WTC11 (cell line): ENCODE measurements at regions not wholly inside any gene's neighbourhood (a gene's known extent, or its start where the extent isn't known, plus 50 kb on each side); places are given as distances from the start of the nearest gene placed in this dataset.
A peak's percentile ranks its signal among the peaks of the same experiment; 100 is the strongest.
"Not testable (repeated sequence)": the region's sequence is repeated elsewhere in the genome, so short reads cannot be mapped to it uniquely, and the experiment has no call there.

Experiments used
- ATAC-seq: fragments of 200-7000 bp; cut with Tn5 transposase; 2 replicates; pipeline ENCODE4 v1.10.0; 2021; ENCODE audit warnings: mild to moderate bottlenecking, moderate library complexity
- CTCF ChIA-PET: fragments of 300-600 bp; sonication (Branson Sonifier 250); formaldehyde crosslinking; loops from one replicate; lab custom pipeline; 2021; ENCODE audit warnings: antibody characterized with exemption; lab: Charles Lee
- POLR2A ChIA-PET: fragments of 350-600 bp; sonication (Branson Sonifier 250); formaldehyde crosslinking; loops from one replicate; lab custom pipeline; 2021; ENCODE audit warnings: antibody characterized with exemption; lab: Charles Lee
- DNase-seq: peaks from one replicate; pipeline ENCODE4 v3.0.0; 2021; ENCODE audit warnings: low spot score
- H3K27ac Mint-ChIP-seq: 2 replicates; pipeline ENCODE4 v1.8.0; 2021; ENCODE audit warnings: mixed read lengths
- H3K27me3 Mint-ChIP-seq: 2 replicates; pipeline ENCODE4 v1.8.0; 2021; ENCODE audit warnings: low read depth, mild to moderate bottlenecking, moderate library complexity, mixed read lengths
- H3K36me3 Mint-ChIP-seq: 2 replicates; pipeline ENCODE4 v1.8.0; 2021; ENCODE audit warnings: mixed read lengths
- H3K4me1 Mint-ChIP-seq: 2 replicates; pipeline ENCODE4 v1.8.0; 2022; ENCODE audit warnings: mixed read lengths
- H3K4me3 Mint-ChIP-seq: 2 replicates; pipeline ENCODE4 v1.8.0; 2021; ENCODE audit warnings: mild to moderate bottlenecking, moderate library complexity, mixed read lengths
- H3K9me3 Mint-ChIP-seq: 2 replicates; pipeline ENCODE4 v1.8.0; 2021; ENCODE audit warnings: mixed read lengths

GRCh38 chrY:3491423-3491822, 87.4 kb upstream of the TGIF2LY start:
- H3K4me1 Mint-ChIP-seq, H3K36me3 Mint-ChIP-seq, POLR2A ChIA-PET, DNase-seq, H3K27ac Mint-ChIP-seq, H3K27me3 Mint-ChIP-seq, H3K4me3 Mint-ChIP-seq, CTCF ChIA-PET, H3K9me3 Mint-ChIP-seq, ATAC-seq: not testable (repeated sequence)

- H3K9me3 Mint-ChIP-seq, H3K4me3 Mint-ChIP-seq, H3K27ac Mint-ChIP-seq, ATAC-seq, H3K4me1 Mint-ChIP-seq, H3K36me3 Mint-ChIP-seq, CTCF ChIA-PET, POLR2A ChIA-PET, H3K27me3 Mint-ChIP-seq, DNase-seq: not testable (repeated sequence)
These were observed 84.3 kb upstream of the TGIF2LY start for GRCh38 chrY:3494539-3494938.

GRCh38 chrY:3527040-3527439, 51.8 kb upstream of the TGIF2LY start:
- H3K27ac Mint-ChIP-seq, H3K4me1 Mint-ChIP-seq, H3K27me3 Mint-ChIP-seq, H3K4me3 Mint-ChIP-seq, H3K36me3 Mint-ChIP-seq, CTCF ChIA-PET, POLR2A ChIA-PET, H3K9me3 Mint-ChIP-seq: not testable (repeated sequence)
- peak; percentile 80 for ATAC-seq
- DNase-seq: peak; percentile 22
